ENCODE measurements at regions not wholly inside any gene's neighbourhood (a gene's known extent, or its start where the extent isn't known, plus 50 kb on each side); places are given as distances from the start of the nearest gene placed in this dataset.
"Not testable (repeated sequence)": the region's sequence is repeated elsewhere in the genome, so short reads cannot be mapped to it uniquely, and the experiment has no call there.

DNA sequence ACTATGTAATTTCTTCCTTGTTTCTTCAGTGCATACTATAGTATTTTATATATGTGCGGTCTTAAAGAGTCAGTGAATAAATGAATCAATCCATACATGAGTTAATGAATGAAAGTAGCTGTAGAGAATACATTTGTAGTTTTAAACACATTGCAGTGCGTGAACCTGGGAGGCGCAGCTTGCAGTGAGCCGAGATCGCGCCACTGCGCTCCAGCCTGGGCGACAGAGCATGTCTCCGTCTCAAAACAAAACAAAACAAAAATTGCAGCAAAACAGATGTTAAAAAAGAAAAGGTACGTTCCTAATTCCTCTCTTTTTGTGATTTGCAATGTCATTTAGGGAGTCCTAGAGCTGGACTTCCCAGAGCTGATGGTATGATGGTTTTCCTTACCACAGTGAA lies 1144.8 kb upstream of the FANCL start:
- DNase-seq = no peak

DNA sequence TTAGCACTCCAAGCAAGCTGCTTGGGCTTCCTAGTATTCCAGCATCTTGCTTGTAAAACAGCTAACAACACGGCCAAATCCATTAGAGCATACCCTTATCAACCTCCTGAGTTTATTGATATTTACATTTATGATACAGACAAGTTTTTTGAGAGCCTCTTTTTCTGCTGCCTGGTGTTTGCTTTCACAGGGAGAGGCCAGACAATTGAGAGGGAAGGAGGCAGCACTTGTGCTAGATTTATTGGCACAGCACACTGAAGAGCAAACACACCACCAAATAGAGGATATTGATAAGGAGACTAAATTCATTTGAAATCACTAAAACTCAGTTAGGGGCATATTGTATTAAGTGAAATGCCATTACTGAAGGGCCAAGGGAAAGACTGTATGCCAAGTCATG lies 1142.3 kb upstream of the FANCL start:
- DNase-seq = no peak

DNA sequence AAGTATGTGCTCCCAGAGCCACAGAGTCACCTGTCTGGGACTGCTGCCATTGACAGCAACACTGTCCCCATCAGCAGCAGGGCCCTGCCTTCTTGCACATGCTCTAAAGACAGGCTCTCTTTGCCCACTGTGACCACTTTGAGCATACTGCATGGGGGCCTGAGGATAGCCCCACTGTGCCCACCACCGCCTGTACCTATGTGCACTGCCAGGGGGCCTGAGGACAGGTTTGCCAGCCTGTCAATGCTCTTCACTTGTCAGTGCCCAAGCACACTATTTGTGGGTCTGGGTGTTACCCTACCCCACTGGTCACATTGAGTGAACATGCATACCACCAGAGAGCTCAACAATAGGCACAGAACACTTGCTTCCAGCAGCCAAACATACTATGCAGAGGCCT lies 1137.0 kb upstream of the FANCL start:
- no peak for DNase-seq

DNA sequence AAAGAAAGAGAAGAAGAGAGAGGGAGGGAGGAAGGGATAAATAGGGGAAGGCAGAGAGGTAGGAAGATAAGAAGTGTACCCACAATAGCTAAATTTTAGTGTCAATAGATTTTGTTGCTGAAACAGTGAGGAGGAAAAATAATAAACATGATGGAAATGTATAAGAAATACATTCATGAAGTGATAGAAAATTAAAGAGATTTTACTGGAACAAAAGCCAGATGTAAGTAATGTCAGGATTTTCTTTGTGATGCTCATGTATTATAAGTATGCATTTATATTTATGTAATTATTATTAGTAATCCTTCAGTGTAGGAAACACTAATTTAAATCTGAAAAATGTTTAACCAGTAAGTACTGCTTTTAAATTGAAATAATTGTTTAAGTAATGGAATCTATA lies 1125.2 kb upstream of the FANCL start:
- no peak for DNase-seq

DNA sequence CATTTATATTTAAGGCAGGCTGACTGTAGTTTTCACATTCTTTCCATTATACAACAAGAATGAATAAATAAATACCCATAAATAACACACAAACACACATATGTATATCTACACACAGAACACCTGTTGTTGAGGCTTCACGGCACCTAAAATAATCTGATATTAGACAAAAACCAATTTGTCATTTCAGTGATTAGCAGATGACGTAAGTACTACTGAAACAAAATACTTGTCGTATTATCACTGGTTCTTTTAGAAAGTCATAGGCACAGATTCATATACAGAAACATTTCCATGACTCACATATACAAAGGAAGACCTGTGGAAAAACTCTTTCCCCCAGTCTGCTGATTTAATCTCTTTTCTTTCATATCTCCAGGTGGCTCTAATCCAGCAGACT lies 1113.4 kb upstream of the FANCL start:
- no peak for DNase-seq

DNA sequence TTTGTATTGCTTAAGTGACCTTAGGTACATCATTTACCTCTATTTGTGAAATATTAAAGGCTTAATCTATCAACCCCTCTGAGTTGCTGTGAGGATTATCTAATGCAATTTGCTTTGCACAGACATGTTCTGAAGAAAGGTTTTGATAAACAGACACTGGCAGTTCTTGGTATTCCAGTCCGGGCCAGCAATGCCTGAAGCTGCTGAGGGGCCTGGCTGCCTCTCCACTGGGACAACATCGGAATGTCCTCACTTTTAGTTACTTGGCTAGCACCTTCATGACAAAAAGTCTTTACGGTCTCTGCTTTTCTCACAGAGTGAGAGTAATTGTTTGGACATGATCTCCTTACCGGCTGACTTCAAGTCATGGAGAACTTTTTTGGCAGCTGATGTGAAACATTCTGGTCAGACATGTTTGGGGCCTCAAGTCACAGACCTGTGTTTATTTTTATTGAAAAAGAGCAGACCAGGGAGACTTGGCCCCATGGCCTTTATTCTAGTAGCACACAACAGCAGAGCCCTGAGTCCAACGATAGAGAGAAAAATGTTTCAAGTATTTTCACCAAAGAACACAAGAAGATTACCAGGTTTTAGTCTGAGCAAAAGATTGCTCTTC lies 1112.3 kb upstream of the FANCL start:
- DNase-seq = no peak

DNA sequence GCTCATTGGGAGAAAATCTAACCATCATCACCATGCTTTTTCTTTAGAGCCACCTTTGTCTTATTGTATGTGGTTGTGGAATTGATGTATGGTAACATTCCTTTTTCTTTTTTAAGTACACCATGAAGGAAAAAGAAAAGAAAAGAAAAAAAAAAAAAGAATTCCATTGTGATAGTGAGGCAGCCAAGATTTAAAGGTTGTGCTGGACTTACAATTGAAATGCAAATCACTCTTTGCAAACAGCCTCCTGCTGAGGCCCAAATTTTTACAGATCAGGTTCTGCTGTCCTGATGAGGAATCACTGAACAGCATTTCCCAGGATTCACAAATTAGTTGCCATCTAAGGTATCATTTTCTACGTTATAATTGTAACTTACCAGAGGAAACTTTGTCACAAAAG lies 1101.0 kb upstream of the FANCL start:
- DNase-seq = no peak

DNA sequence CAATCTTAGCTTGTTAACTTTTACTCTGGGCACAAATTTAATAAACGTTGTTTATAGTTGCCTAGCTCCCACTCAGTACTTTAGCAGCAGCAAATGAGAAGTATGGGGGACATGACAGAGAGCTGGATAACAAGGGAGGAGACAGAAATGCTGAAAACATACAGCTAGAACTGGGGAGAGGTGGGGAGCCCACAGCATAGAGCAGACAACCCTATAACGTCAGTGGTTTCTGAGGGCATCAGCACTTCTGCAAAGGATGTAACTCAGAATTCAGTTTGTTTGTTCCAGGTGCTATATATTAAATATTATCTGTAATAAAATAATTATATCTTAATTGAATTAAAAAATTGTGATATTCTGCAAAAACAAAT lies 1098.7 kb upstream of the FANCL start:
- no peak for DNase-seq

DNA sequence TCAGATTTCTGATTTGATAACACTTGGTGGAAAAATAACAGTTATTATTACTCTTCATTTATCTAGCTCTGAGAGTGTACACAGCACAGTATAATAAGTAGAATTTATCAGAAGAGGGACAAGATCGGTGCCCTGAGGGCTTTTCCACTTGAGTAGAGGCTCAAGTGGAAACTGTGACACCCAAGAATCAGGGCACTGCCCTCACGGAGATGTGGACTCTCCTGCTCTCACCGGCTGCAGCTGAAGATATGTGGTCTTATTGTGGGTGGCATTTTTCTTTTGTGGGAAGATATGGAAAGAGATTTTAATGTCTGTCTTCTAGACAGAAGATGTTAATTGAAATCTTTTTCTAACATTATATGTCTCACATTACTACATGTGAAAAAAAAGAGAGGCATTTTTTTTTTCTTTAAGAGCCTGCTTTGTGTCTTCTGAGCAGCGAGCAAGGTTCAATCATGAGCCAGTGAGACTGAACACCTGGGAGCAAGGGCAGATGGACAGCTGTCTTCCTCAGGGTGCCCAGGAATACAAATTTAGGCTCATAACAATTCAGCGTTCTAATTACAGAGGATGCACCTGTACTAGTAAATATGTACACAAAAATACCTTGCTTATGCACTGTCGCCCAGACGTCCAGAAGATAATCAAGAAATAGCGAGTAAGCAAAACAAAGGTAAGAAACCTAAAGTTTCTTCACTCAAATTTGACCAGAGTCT lies 1098.2 kb upstream of the FANCL start:
- DNase-seq = peak; percentile 26

DNA sequence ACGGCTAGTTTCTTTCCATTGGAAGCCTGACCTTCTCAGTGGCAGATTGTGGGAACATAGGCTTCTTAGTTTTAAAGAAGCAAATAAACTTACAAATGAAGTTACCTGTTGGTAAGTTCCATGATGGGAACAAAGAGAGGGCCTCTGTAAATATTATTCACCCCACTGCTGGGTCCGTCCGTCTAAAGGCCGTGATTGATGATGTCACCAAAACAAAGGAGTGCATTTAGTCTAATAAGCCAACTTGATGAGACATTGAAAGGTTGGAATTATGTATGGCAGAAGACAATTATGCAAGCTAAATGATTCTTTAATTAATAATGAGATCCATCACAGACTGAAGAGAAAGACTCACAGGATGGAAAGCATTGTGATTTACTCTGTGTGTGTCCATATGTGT lies 1091.9 kb upstream of the FANCL start:
- no peak for DNase-seq

DNA sequence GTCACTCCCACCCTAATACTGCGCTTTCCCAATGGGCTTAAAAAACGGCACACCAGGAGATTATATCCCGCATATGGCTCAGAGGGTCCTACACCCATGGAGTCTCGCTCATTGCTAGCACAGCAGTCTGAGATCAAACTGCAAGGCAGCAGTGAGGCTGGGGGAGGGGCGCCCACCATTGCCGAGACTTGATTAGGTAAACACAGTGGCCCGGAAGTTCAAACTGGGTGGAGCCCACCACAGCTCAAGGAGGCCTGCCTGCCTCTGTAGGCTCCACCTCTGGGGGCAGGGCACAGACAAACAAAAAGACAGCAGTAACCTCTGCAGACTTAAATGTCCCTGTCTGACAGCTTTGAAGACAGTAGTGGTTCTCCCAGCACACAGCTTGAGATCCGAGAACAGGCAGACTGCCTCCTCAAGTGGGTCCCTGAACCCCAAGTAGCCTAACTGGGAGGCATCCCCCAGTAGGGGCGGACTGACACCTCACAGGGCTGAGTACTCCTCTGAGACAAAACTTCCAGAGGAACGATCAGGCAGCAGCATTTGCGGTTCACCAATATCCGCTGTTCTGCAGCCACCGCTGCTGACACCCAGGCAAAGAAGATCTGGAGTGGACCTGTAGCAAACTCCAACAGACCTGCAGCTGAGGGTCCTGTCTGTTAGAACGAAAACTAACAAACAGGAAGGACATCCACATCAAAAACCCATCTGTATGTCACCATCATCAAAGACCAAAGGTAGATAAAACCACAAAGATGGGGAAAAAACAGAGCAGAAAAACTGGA lies 1085.6 kb upstream of the FANCL start:
- DNase-seq = not testable (repeated sequence)

DNA sequence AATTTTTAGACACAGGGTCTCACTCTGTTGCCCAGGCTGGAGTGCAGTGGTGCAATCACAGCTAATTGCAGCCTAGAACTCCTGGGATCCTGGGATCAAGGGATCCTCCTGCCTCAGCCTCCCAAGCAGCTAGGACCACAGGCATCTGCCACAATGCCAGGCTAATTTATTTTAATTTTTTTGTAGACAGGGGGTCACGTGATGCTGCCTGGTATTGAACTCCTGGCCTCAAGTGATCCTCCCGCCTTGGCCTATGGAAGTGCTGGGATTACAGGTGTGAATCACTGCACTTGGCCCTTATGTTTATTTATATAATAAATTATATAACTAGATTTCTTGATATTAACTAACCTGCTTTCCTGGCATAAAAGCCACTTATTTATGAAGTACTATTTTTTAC lies 1081.7 kb upstream of the FANCL start:
- DNase-seq = no peak

DNA sequence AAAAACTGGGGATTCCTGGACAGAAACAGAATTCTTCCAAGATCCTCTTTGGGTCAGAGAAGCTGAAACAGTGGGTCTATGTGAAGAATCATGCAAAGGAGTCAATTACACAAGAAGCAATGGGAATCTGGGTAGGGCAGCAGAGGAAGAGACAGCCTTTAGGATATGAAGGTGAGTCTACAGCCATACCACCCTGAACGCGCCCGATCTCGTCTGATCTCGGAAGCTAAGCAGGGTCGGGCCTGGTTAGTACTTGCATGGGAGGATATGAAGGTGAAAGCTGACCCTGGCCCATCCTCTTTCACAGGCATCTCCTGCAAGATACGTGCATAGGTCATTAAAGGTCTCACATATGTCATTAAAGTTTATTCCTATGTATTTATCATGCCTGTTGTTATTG lies 1080.9 kb upstream of the FANCL start:
- no peak for DNase-seq

DNA sequence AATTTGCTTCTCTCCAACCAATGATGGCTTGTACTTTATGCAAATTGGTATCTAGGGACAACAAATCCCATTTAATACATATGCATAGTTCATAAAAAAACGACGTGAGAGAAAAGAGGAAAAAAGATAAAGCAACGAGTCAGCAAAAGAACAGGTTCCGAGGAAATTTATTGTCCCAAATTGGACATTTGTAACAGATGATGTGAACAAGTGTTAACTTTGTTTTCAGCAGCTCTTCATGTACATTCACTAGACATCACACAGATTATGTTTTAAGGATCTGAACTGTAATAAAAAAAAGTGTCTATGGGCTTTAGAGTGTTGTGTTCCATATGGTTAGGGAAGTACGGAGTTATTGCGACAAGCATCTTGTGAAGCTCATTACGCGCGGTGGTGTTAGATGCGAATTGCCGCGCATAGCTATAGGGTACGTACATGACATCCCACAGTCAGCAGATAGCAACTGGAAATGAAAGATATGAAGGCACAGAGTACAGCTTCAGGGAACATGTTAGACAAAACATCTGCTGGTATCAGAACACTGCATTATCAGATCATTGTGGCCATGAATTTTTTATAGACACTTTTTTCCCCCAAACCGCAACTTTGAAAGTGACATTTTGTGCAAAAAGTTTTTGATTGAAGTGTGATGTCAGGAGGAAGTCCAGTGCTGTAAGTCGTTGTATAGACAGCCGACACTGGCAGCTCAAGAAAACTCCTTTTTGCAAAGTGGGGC lies 1073.1 kb upstream of the FANCL start:
- no peak for DNase-seq

DNA sequence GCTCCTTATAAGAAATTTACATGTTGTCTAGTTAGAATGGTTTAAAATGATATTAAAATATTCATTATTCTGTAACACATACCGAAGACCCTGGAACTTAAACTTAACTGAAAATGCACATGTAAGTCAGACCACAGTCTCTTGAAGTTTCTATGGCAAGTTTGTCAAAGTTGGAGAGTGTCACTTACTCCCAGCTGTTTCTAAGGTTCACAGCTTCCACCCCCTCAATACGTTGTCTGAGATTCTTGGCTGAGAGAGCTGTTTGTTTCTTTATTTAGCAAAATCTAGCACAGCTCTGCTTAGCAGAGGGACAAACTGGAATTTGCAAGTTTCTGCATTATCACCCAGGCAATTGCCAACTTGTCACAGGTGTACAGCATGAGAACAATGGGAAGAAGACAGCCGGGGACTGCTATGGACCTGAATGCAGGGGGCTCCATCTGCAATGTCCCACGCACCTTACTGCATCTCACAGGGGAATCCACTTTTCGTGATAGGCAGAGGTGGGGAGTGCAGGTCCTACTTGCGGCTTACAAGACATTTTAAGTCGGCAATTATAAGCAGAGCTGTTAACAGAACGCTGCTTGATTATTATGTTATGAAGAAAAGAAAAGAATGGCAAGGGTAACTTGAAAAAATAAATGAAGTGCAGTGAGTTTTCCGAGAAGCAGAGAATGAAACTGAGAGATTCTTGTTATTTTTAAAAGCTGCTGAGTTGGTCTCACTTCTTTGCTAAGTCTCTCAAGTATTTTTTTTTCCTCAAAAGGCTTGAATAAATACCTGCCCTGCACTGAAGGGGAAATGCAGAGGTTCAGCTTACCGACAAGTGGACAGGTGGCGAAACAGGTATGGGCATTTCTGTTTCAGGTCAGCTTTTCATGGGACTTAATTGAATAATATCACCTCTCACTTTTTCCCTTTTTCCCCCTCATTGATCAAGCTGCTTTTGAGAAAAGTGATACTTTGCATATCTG lies 1072.1 kb upstream of the FANCL start:
- no peak for DNase-seq

DNA sequence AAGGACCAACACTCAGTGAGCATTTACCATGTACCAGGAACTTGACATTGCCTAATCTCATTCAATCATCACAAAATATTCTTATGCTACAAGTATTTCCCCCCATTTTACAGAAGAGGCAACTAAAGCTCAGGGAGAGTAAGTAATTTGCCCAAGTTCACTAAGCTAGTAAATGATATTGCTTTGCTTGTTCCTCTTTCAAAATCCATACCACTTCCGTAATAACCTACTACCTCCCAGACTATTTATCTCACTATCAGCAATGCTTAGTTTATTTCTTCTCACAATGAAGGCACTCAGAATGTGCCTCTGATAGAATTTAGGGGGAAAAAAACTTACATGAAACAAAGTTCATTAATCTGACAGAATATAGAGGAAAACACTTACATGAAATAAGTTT lies 1070.9 kb upstream of the FANCL start:
- no peak for DNase-seq

DNA sequence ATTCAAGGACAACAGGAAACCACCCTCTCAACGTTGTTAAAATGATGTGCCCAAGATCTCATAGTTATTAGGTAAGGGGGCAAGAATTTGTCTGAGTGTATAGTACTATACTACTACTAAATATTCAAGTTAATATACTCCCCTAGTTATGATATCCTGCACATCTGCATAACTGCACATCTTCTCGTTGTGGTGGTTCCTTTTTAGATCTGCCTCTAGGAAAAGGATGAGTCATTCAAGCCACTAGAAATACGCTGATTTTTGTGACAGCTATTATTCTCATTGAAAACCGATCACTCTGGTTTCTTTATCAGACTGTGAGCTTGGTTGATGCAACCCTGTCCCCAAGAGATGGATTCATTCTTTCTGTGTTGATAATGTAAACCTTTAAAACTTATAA lies 1067.0 kb upstream of the FANCL start:
- no peak for DNase-seq

DNA sequence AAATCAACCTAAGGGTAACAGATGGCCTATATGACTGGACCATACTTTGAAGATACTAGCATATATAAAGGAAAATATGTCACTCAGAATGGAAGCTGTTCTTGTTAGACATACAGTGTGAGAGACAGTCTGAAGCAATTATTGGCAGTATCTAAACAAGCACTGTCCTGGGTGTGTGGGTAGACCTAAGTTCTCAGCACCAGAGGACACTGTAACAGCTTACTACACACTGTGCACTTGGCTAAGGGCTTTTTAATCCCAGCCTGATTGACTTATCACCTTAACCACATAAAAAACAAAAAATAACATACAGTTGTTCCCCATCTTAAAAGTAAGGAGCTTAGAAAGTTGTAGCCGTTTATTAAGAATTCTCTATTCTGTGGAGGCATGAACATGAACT lies 1066.1 kb upstream of the FANCL start:
- DNase-seq = no peak

DNA sequence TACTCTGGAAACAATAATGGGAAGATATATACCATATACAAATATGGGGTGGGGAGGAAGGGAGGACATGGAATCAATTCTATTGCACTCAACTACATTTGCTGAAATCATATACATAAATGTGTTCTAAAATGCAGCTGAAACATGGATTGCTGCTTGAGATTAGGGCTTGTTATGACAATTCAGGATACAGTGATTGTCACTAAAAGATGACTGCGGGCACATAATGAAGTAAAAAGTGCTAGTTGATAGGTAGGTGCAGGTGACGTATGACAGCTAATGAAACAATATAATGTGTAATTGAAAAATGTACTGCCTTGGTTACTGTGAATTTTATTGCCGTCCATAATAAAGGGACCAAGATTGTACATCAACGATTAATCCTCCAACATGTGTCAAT lies 1062.1 kb upstream of the FANCL start:
- no peak for DNase-seq

DNA sequence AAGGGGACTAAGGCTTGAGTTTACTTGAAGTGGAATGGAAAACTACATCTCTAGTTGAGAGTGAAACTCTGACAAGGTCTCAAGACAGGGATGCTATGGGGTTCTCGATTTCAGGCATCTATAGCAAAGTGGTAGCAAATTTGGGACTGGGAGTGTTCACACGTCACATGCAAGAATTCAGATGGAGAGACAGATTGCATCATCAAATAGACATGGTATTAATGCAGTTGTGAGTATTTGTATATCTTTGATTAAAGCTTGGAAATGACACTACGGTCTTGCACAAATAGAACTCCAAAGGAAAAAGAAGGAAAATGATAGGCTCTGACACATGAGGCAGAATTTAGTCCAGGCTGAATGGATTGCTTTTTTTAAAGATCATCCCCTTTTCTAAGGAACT lies 1061.6 kb upstream of the FANCL start:
- no peak for DNase-seq

DNA sequence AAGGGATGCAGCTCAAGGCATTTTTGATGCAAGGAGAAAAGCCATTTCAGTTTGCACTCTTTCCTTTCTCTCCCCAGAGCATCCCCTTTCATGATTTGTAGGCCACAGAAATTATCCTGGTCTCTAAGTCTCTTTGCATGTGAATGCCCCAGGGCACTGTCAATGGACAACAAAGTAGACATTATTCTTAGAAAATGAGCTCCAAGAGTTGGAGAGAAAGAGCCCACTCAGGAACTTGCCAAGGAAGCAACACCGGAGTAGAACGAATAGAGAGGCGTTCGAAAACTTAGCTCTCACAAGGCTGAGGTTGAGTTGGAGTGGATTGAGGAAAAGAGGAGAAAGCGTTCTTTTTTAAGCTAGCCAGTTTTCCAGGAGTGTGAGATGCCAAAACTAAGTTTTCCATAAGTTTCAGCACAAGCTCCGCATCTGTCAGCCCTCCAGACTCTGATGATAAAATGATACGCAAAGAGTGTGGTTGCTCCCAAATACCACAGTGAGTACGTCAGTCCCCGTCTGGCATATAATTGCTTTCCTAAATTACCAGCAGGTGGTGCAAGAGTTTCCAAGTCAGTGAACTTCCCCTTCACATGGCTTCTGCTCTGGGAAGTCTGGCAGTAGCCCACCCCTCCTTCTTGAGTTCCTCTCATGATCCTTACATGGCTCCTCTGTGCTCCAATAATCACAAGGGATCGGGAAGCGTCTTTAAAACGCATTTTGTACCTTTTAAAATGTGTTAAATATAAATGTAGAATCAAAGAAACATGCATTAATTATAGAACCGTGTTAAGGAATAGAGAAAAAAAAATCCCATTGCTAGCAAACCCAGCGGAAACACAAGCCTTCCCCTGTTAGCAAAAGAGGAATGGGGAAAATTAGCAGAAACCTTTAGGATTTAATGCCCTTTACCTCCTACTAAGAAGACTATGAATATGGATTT lies 1060.6 kb upstream of the FANCL start:
- DNase-seq = peak; percentile 61
